Loucy (cell line): ENCODE measurements at regions not wholly inside any gene's neighbourhood (a gene's known extent, or its start where the extent isn't known, plus 50 kb on each side); places are given as distances from the start of the nearest gene placed in this dataset.

Source experiments
- CTCF ChIP-seq: fragments of 200-600 bp; sonication (generic); conservative IDR thresholded peaks from 2 replicates; pipeline ENCODE4 v1.5.1; 2014; ENCODE audit warnings: mild to moderate bottlenecking, antibody characterized with exemption, low read length
- EZH2phosphoT487 ChIP-seq: fragments of 200-600 bp; IDR thresholded peaks from 2 replicates; pipeline ENCODE4 v1.6.1; 2018; ENCODE audit warnings: antibody characterized with exemption, mild to moderate bottlenecking, moderate library complexity, borderline replicate concordance

GRCh38 chr5:18048449-18048848 lies 414.2 kb downstream of the TAF11L14 start:
- TF ChIP-seq CTCF (no peak), EZH2phosphoT487 (no peak)
